ENCODE measurements at regions not wholly inside any gene's neighbourhood (a gene's known extent, or its start where the extent isn't known, plus 50 kb on each side); places are given as distances from the start of the nearest gene placed in this dataset.

GRCh38 chr4:20598626-20599025 is 101.6 kb upstream of the PACRGL start:
- Histone ChIP-seq H4K20me1 (ENCODE audit: insufficient read depth) (no peaks in the 10 kb centered on the region), H3K9ac (no peak overlapping the region), H3K27me3 (ENCODE audit: insufficient read depth, low read depth) (no peaks in the 10 kb centered on the region), H3K36me3 (ENCODE audit: insufficient read depth) (no peaks in the 10 kb centered on the region), H3K4me3 (IDR thresholded peaks at IDR 0.05; ENCODE audit: insufficient read depth, low read depth, low read length) (no peak overlapping the region), H3K4me1 (ENCODE audit: low read depth, poor library complexity, severe bottlenecking) (no peaks in the 10 kb centered on the region), H3K4me2 (no peak overlapping the region), H3K27ac (no peak overlapping the region), H2AFZ (ENCODE audit: low read depth) (no peak overlapping the region), H3K79me2 (ENCODE audit: insufficient read depth, low read depth) (no peaks in the 10 kb centered on the region)
- no peak for TF ChIP-seq CTCF (conservative IDR thresholded peaks at IDR 0.05; ENCODE audit: low read depth, low read length)

GRCh38 chr4:20603671-20604313 is 96.5 kb upstream of the PACRGL start:
- no peaks in the 10 kb centered on the region for H3K79me2 ChIP-seq (ENCODE audit: insufficient read depth, low read depth)
- no peak overlapping the region for H3K9ac ChIP-seq
- no peaks in the 10 kb centered on the region for H3K27me3 ChIP-seq (ENCODE audit: insufficient read depth, low read depth)
- H3K36me3 ChIP-seq (ENCODE audit: insufficient read depth), result no peaks in the 10 kb centered on the region
- H4K20me1 ChIP-seq (ENCODE audit: insufficient read depth), result no peaks in the 10 kb centered on the region
- H3K4me2 ChIP-seq, result no peak overlapping the region
- H2AFZ ChIP-seq (ENCODE audit: low read depth), result no peak overlapping the region
- no peak for TF ChIP-seq CTCF (conservative IDR thresholded peaks at IDR 0.05; ENCODE audit: low read depth, low read length)
- no peak overlapping the region for H3K27ac ChIP-seq
- no peaks in the 10 kb centered on the region for H3K4me1 ChIP-seq (ENCODE audit: low read depth, poor library complexity, severe bottlenecking)
- no peak overlapping the region for H3K4me3 ChIP-seq (IDR thresholded peaks at IDR 0.05; ENCODE audit: insufficient read depth, low read depth, low read length)

- Histone ChIP-seq H3K4me2 (no peak overlapping the region), H3K27me3 (ENCODE audit: insufficient read depth, low read depth) (no peaks in the 10 kb centered on the region), H3K79me2 (ENCODE audit: insufficient read depth, low read depth) (no peaks in the 10 kb centered on the region), H3K27ac (no peak overlapping the region), H3K36me3 (ENCODE audit: insufficient read depth) (no peaks in the 10 kb centered on the region), H4K20me1 (ENCODE audit: insufficient read depth) (no peaks in the 10 kb centered on the region), H3K9ac (no peak overlapping the region), H2AFZ (ENCODE audit: low read depth) (no peak overlapping the region), H3K4me3 (IDR thresholded peaks at IDR 0.05; ENCODE audit: insufficient read depth, low read depth, low read length) (no peak overlapping the region), H3K4me1 (ENCODE audit: low read depth, poor library complexity, severe bottlenecking) (no peaks in the 10 kb centered on the region)
- no peak for TF ChIP-seq CTCF (conservative IDR thresholded peaks at IDR 0.05; ENCODE audit: low read depth, low read length)
These were observed 87.9 kb upstream of the PACRGL start for GRCh38 chr4:20612313-20612712.

GRCh38 chr4:20614816-20615215 is 85.4 kb upstream of the PACRGL start:
- no peaks in the 10 kb centered on the region for H4K20me1 ChIP-seq (ENCODE audit: insufficient read depth)
- H3K79me2 ChIP-seq (ENCODE audit: insufficient read depth, low read depth), result no peaks in the 10 kb centered on the region
- no peak overlapping the region for H2AFZ ChIP-seq (ENCODE audit: low read depth)
- no peak overlapping the region for H3K4me2 ChIP-seq
- no peaks in the 10 kb centered on the region for H3K27me3 ChIP-seq (ENCODE audit: insufficient read depth, low read depth)
- H3K9ac ChIP-seq, result no peak overlapping the region
- H3K4me3 ChIP-seq (IDR thresholded peaks at IDR 0.05; ENCODE audit: insufficient read depth, low read depth, low read length), result no peak overlapping the region
- TF ChIP-seq CTCF (conservative IDR thresholded peaks at IDR 0.05; ENCODE audit: low read depth, low read length), result no peak
- H3K4me1 ChIP-seq (ENCODE audit: low read depth, poor library complexity, severe bottlenecking), result no peaks in the 10 kb centered on the region
- no peak overlapping the region for H3K27ac ChIP-seq
- no peaks in the 10 kb centered on the region for H3K36me3 ChIP-seq (ENCODE audit: insufficient read depth)
